ENCODE measurements at regions not wholly inside any gene's neighbourhood (a gene's known extent, or its start where the extent isn't known, plus 50 kb on each side); places are given as distances from the start of the nearest gene placed in this dataset.

GRCh38 chr2:234328444-234328990 lies 168.4 kb downstream of the ARL4C start:
- no peak for DNase-seq (ENCODE audit: low read depth)

GRCh38 chr2:234326694-234327093 lies 170.2 kb downstream of the ARL4C start:
- no peak for TF ChIP-seq CTCF (IDR thresholded peaks at IDR 0.05; ENCODE audit: insufficient read depth, low read depth, low read length, missing control alignments)
- no peak for DNase-seq (ENCODE audit: low read depth)
- H3K4me3 ChIP-seq (ENCODE audit: low read depth, low read length) = no peak overlapping the region

More at GRCh38 chr2:234328444-234328990, 168.4 kb downstream of the ARL4C start:
- H3K4me3 ChIP-seq (ENCODE audit: low read depth, low read length) = no peak overlapping the region
- no peak for TF ChIP-seq CTCF (IDR thresholded peaks at IDR 0.05; ENCODE audit: insufficient read depth, low read depth, low read length, missing control alignments)

GRCh38 chr2:234324116-234324515 lies 172.8 kb downstream of the ARL4C start:
- TF ChIP-seq CTCF (IDR thresholded peaks at IDR 0.05; ENCODE audit: insufficient read depth, low read depth, low read length, missing control alignments) = no peak
- no peak for DNase-seq (ENCODE audit: low read depth)
- no peak overlapping the region for H3K4me3 ChIP-seq (ENCODE audit: low read depth, low read length)

- TF ChIP-seq CTCF (IDR thresholded peaks at IDR 0.05; ENCODE audit: insufficient read depth, low read depth, low read length, missing control alignments) = no peak
- no peak overlapping the region for H3K4me3 ChIP-seq (ENCODE audit: low read depth, low read length)
- DNase-seq (ENCODE audit: low read depth) = no peak
Observed at GRCh38 chr2:234322766-234323465, 174.0 kb downstream of the ARL4C start.

- no peak for DNase-seq (ENCODE audit: low read depth)
Observed at GRCh38 chr2:234320066-234320465, 176.8 kb downstream of the ARL4C start.

GRCh38 chr2:234318361-234318760 lies 178.5 kb downstream of the ARL4C start:
- H3K4me3 ChIP-seq (ENCODE audit: low read depth, low read length) = no peak overlapping the region
- no peak for TF ChIP-seq CTCF (IDR thresholded peaks at IDR 0.05; ENCODE audit: insufficient read depth, low read depth, low read length, missing control alignments)
- DNase-seq (ENCODE audit: low read depth) = no peak

More at GRCh38 chr2:234320066-234320465, 176.8 kb downstream of the ARL4C start:
- H3K4me3 ChIP-seq (ENCODE audit: low read depth, low read length) = no peak overlapping the region
- TF ChIP-seq CTCF (IDR thresholded peaks at IDR 0.05; ENCODE audit: insufficient read depth, low read depth, low read length, missing control alignments) = no peak

- no peak overlapping the region for H3K4me3 ChIP-seq (ENCODE audit: low read depth, low read length)
- no peak for TF ChIP-seq CTCF (IDR thresholded peaks at IDR 0.05; ENCODE audit: insufficient read depth, low read depth, low read length, missing control alignments)
- no peak for DNase-seq (ENCODE audit: low read depth)
Observed at GRCh38 chr2:234313558-234313957, 183.3 kb downstream of the ARL4C start.

All from GM12865 (cell line).